GM13976 (cell line): ENCODE measurements at regions not wholly inside any gene's neighbourhood (a gene's known extent, or its start where the extent isn't known, plus 50 kb on each side); places are given as distances from the start of the nearest gene placed in this dataset.

Experiments
- DNase-seq: peaks from one replicate; pipeline ENCODE4 v3.0.0; 2012; ENCODE audit warnings: low spot score
- in situ Hi-C: fragments of 300-500 bp; cut with MboI; formaldehyde crosslinking; loops from one replicate; pipeline ENCODE4 v1.12.0; 2022; ENCODE audit warnings: low sequenced_read_pairs, mixed read lengths, inconsistent platforms; ENCODE audit not compliant: unreplicated experiment
- TF ChIP-seq, protein P1 (sequence below): IDR thresholded peaks from 2 replicates; pipeline ENCODE4 v1.5.1; 2012; ENCODE audit warnings: borderline replicate concordance, mild to moderate bottlenecking; ENCODE audit not compliant: insufficient read depth; ENCODE audit errors: extremely low read depth, missing control alignments, control extremely low read depth

DNA sequence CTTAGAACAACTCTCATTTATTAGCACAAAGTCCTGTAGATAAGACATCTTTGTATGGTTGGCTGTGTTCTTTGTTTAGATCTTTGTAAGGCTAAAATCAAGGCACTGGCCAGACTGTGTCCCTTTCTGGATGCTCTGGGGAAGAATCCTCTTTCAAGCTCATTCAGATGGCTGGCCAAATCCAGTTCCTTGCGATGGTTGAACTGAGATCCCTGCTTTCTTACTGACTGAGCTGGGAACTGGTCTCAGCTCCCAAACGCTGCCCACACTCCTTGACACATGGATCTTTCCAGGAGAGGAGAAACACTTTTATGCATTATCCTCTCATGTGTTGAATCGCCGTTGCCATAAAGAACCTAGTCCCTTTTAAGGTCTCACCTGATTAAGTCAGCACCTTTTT lies 586.5 kb upstream of the IGFBP3 start:
- in situ Hi-C loops, result no loop called here
- no peak for DNase-seq
- TF ChIP-seq, protein P1, sequence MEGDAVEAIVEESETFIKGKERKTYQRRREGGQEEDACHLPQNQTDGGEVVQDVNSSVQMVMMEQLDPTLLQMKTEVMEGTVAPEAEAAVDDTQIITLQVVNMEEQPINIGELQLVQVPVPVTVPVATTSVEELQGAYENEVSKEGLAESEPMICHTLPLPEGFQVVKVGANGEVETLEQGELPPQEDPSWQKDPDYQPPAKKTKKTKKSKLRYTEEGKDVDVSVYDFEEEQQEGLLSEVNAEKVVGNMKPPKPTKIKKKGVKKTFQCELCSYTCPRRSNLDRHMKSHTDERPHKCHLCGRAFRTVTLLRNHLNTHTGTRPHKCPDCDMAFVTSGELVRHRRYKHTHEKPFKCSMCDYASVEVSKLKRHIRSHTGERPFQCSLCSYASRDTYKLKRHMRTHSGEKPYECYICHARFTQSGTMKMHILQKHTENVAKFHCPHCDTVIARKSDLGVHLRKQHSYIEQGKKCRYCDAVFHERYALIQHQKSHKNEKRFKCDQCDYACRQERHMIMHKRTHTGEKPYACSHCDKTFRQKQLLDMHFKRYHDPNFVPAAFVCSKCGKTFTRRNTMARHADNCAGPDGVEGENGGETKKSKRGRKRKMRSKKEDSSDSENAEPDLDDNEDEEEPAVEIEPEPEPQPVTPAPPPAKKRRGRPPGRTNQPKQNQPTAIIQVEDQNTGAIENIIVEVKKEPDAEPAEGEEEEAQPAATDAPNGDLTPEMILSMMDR, result no peak

DNA sequence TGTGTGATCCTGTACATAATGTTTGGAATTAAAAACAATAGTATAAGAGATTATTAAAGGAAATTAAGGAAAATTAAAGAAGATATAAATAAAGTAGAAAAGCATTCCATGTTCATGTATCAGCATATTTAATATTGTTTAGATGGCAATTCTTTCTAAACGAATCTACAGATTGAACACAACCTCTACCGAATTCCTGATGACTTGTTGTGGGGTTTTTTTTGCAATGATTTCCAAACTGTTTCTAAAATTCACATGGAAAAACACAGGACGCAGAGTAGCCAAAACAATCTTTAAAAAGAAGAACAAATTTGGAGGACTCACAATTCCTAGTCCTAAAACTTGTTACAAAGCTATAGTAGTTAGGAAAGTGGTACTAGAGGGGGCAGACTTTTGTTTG lies 573.4 kb upstream of the IGFBP3 start:
- no peak for DNase-seq
- TF ChIP-seq, protein P1, result no peak
- in situ Hi-C loops, result no loop called here

DNA sequence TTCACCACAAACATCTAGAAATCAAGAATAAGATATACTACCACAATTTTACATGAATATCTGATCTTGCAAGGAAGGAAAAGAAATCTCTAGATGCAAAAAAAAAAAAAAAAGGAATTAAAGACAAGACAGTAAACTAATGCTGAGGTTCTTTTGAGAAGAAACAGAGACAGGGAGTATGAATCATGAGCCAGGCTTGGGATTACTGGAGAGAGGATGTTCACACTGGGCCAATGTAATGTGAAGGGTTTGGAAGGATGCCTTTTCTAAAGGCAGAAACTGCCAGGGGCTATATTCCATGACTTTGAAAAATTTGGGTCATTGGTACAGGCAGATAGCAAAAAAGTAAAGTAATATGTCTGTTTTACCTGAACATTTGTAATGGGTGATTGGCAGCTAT lies 573.0 kb upstream of the IGFBP3 start:
- in situ Hi-C loops, result no loop called here
- no peak for DNase-seq
- TF ChIP-seq, protein P1, result no peak

DNA sequence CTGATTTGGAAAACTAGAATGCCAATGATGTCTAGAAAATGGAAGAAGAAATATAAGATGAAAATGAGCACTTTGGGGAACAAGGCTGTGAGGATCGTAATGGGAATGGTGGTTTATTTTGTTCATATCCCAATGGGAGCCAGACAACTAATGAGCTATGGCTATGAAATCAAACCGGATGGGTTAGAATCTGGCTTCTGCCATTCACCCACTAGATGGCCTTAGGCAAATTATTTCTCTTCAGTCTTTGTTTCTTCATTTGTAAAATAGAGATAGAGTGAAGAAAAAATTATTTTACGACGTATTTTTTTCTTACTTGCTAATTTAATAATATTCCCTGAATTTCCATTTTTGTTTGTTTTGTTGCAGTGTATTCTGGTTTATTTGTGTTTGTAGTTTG lies 572.1 kb upstream of the IGFBP3 start:
- in situ Hi-C loops, result no loop called here
- TF ChIP-seq, protein P1, result no peak
- no peak for DNase-seq

DNA sequence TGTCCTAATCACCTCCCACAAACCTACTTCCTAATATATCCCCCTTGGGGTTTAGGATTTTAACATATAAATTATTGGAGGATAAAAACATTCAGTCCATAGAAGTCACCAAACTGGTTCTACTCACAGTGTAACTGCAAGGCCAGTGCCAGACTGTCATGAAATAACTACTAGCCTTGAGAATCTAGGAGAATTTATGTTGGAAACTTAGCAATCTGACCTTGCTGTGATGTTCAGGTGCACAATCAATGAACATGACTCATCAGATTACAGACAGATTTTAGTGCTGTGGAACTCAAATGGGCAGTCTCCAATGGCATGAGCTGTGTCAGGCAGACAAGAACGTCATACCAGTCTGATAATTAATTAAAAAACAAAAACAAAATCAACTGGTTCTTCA lies 571.4 kb upstream of the IGFBP3 start:
- TF ChIP-seq, protein P1, result no peak
- in situ Hi-C loops, result no loop called here
- no peak for DNase-seq

DNA sequence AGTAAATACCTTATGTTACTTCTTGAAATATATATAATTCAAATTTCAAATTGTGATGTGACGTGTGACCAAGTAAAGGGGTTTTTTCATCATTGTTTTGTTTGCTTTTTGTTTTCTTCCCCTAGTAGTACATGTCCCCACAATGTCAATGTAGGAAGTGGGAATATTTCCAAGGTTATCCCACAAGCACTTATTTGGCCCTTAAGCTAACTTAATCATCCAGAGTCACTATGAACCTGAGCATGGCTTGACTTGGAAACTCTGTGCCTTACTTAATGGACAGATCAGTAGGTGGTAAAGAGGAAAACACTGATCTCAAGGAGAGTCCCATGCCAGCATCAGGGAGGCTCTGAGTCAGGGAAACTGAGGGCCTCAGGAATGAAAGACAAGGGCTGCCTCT lies 569.3 kb upstream of the IGFBP3 start:
- in situ Hi-C loops, result no loop called here
- TF ChIP-seq, protein P1, result no peak
- no peak for DNase-seq

DNA sequence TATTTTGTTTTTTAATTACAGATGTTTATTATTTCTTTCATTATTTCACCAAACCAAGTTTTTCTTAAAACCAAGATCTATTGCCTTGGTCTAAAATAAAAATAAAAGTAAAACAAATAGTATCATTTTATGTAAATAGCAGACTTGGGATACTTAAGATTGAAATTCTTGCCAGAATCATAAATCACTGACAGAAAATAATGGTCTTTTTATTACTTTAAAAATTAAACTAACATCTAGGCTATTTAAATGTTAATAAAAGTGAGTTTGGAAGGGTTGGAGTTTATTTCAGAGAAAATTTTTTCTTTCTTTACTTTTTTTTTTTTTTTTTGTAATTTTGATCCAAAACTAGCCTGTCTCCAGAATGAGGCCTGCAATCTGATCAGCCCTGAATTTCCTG lies 568.0 kb upstream of the IGFBP3 start:
- TF ChIP-seq, protein P1, result no peak
- no peak for DNase-seq
- in situ Hi-C loops, result no loop called here
